HUES48 (cell line): ENCODE measurements at regions not wholly inside any gene's neighbourhood (a gene's known extent, or its start where the extent isn't known, plus 50 kb on each side); places are given as distances from the start of the nearest gene placed in this dataset.

Source experiments
- H3K27ac ChIP-seq: one replicate; pipeline ENCODE4 v1.7.0; 2013; ENCODE audit warnings: low read depth, low read length, inconsistent platforms
- H3K27me3 ChIP-seq: 2 replicates; pipeline ENCODE4 v1.6.1; 2013; ENCODE audit warnings: mild to moderate bottlenecking, low read length; ENCODE audit not compliant: control insufficient read depth, insufficient read depth
- H3K36me3 ChIP-seq: 2 replicates; pipeline ENCODE4 v1.6.1; 2013; ENCODE audit warnings: low read length; ENCODE audit not compliant: control insufficient read depth, insufficient read depth
- H3K4me1 ChIP-seq: 2 replicates; pipeline ENCODE4 v1.6.1; 2013; ENCODE audit warnings: mild to moderate bottlenecking, low read length; ENCODE audit not compliant: control insufficient read depth, insufficient read depth
- H3K4me3 ChIP-seq: 2 replicates; pipeline ENCODE4 v1.5.1; 2013; ENCODE audit warnings: mild to moderate bottlenecking, low read depth, low read length
- H3K9ac ChIP-seq: 2 replicates; pipeline ENCODE4 v1.6.1; 2013; ENCODE audit warnings: mild to moderate bottlenecking, low read depth, low read length, moderate library complexity
- H3K9me3 ChIP-seq: 2 replicates; pipeline ENCODE4 v1.6.1; 2013; ENCODE audit warnings: low read length; ENCODE audit not compliant: control insufficient read depth, insufficient read depth

GRCh38 chr3:168858327-168858726 lies 762.6 kb upstream of the GOLIM4 start:
- no peaks in the 10 kb centered on the region for H3K4me1 ChIP-seq
- H3K27ac ChIP-seq = no peak overlapping the region
- H3K4me3 ChIP-seq = no peak overlapping the region
- H3K27me3 ChIP-seq = no peaks in the 10 kb centered on the region
- no peaks in the 10 kb centered on the region for H3K36me3 ChIP-seq
- no peak overlapping the region for H3K9ac ChIP-seq
- H3K9me3 ChIP-seq = no peaks in the 10 kb centered on the region

DNA sequence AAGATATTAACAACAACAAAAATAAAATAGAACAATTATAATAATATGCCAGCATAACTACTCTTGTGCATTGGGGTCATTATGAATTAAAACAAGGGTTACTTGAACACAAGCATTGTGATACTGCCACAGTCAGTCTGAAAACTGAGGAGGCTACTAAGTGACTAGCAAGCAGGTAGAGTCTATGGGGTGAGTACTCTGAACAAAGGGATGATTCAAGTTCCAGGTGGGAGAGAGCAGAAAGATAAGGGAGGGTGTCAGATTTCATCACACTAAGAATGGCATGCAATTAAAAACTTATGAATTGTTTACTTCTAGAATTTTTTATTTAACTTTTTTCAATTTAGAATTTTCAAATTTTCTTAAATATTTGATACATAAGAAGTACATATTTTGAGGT lies 754.4 kb upstream of the GOLIM4 start:
- Histone ChIP-seq H3K9ac (no peak overlapping the region), H3K27me3 (no peaks in the 10 kb centered on the region)

GRCh38 chr3:168847291-168847883 lies 751.7 kb upstream of the GOLIM4 start:
- H3K9ac ChIP-seq = no peak overlapping the region
- peaks cover 17% of the 10 kb centered on the region for H3K4me1 ChIP-seq
- H3K9me3 ChIP-seq = no peaks in the 10 kb centered on the region
- H3K4me3 ChIP-seq = no peak overlapping the region
- H3K27ac ChIP-seq = no peak overlapping the region
- H3K36me3 ChIP-seq = no peaks in the 10 kb centered on the region
- H3K27me3 ChIP-seq = no peaks in the 10 kb centered on the region

More for the DNA sequence above, 754.4 kb upstream of the GOLIM4 start:
- Histone ChIP-seq H3K4me1 (peaks cover 8% of the 10 kb centered on the region), H3K27ac (no peak overlapping the region), H3K36me3 (no peaks in the 10 kb centered on the region), H3K4me3 (no peak overlapping the region), H3K9me3 (no peaks in the 10 kb centered on the region)

- Histone ChIP-seq H3K9me3 (no peaks in the 10 kb centered on the region), H3K27me3 (no peaks in the 10 kb centered on the region), H3K9ac (no peak overlapping the region), H3K4me3 (no peak overlapping the region), H3K36me3 (no peaks in the 10 kb centered on the region), H3K4me1 (peaks cover 31% of the 10 kb centered on the region), H3K27ac (no peak overlapping the region)
These were observed 749.3 kb upstream of the GOLIM4 start for GRCh38 chr3:168844894-168845482.

GRCh38 chr3:168844472-168844871 lies 748.7 kb upstream of the GOLIM4 start:
- no peaks in the 10 kb centered on the region for H3K9me3 ChIP-seq
- H3K9ac ChIP-seq = no peak overlapping the region
- peaks cover 36% of the 10 kb centered on the region for H3K4me1 ChIP-seq
- no peak overlapping the region for H3K4me3 ChIP-seq
- H3K27ac ChIP-seq = no peak overlapping the region
- no peaks in the 10 kb centered on the region for H3K27me3 ChIP-seq
- no peaks in the 10 kb centered on the region for H3K36me3 ChIP-seq

DNA sequence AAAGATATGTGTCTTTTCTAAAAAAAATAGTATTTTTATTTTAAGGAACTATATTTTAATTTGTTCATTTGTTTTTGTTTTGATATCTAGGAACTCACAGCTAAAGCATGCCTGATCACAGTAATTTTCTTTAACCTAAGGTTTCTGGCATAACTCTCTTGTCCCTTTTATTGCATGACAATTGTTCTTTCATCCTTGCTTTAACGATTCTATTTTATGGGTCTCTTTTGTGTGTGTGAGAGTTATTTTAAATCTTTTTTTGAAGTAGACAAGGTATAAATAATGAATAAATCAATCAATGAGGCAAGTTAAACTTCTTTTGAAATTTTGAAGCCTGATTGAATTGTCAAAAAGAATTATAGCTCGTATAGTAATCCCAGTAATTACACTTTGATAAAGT lies 747.8 kb upstream of the GOLIM4 start:
- Histone ChIP-seq H3K27ac (no peak overlapping the region), H3K4me1 (peaks cover 46% of the 10 kb centered on the region), H3K9me3 (no peaks in the 10 kb centered on the region), H3K27me3 (no peaks in the 10 kb centered on the region), H3K36me3 (no peaks in the 10 kb centered on the region), H3K4me3 (no peak overlapping the region), H3K9ac (no peak overlapping the region)

- H3K9ac ChIP-seq = no peak overlapping the region; the same call in 1 of the 2 replicates
- H3K4me3 ChIP-seq = peak overlapping the region; percentile 7; the same call in 1 of the 2 replicates
- H3K36me3 ChIP-seq = no peaks in the 10 kb centered on the region
- H3K9me3 ChIP-seq = 0 out of 2 replicates have a peak, but pooled peaks cover 3% of the 10 kb centered on the region
- peak overlapping the region; percentile 87 for H3K27ac ChIP-seq
- H3K4me1 ChIP-seq = peaks cover 53% of the 10 kb centered on the region
- no peaks in the 10 kb centered on the region for H3K27me3 ChIP-seq
These were observed 743.9 kb upstream of the GOLIM4 start for GRCh38 chr3:168839653-168840052.

DNA sequence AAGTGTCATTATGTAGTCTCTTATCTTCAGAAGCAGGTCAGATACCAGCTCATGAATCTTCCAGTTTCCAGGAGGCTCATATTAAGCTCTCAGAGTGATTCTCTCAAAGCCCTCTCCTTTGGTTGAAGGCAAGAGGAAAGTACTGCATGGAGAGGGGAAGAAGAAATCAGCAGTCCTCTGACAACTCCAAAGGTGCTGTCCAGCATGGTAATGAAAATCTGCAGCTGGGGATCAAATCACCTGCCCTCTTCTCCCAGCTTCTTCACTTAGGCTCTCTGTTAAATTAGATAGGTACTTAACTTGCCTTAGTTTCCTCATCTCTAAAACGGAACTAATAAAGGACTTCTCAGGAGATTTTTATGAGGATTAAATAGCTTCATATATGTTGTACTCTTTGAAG lies 738.8 kb upstream of the GOLIM4 start:
- Histone ChIP-seq H3K36me3 (no peaks in the 10 kb centered on the region; the same call in 1 of the 2 replicates), H3K4me3 (no peak overlapping the region), H3K9me3 (peaks cover 14% of the 10 kb centered on the region; the same call in 1 of the 2 replicates), H3K4me1 (peaks cover 26% of the 10 kb centered on the region), H3K27ac (no peak overlapping the region), H3K27me3 (no peaks in the 10 kb centered on the region), H3K9ac (no peak overlapping the region)

- Histone ChIP-seq H3K4me1 (peaks cover 21% of the 10 kb centered on the region), H3K27ac (peak overlapping the region; percentile 67), H3K36me3 (no peaks in the 10 kb centered on the region), H3K9ac (no peak overlapping the region), H3K27me3 (no peaks in the 10 kb centered on the region), H3K4me3 (no peak overlapping the region), H3K9me3 (peaks cover 4% of the 10 kb centered on the region; the same call in 1 of the 2 replicates)
These were observed 733.2 kb upstream of the GOLIM4 start for GRCh38 chr3:168828943-168829342.

DNA sequence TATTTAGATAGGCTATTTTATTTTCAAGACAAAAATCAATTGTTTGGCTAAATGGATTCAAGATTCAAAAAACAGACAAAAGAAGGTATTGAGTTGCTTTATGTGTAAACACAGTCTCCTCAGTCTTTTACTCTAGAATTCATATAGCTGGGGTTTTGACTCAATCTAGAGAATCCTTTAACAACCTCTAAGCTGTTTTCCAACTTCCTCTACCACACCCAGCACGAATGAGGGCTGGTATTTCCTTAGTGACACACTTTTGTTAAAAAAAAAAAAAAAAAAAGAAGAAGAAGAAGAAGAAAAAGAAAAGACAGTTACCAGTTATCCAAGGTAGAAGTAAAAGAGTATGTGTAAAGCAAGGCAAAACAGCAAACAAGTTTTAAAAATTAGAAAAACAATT lies 732.8 kb upstream of the GOLIM4 start:
- Histone ChIP-seq H3K9me3 (no peaks in the 10 kb centered on the region), H3K36me3 (no peaks in the 10 kb centered on the region), H3K9ac (no peak overlapping the region), H3K27me3 (no peaks in the 10 kb centered on the region), H3K4me1 (peaks cover 21% of the 10 kb centered on the region), H3K4me3 (no peak overlapping the region), H3K27ac (peak overlapping the region; percentile 67)

DNA sequence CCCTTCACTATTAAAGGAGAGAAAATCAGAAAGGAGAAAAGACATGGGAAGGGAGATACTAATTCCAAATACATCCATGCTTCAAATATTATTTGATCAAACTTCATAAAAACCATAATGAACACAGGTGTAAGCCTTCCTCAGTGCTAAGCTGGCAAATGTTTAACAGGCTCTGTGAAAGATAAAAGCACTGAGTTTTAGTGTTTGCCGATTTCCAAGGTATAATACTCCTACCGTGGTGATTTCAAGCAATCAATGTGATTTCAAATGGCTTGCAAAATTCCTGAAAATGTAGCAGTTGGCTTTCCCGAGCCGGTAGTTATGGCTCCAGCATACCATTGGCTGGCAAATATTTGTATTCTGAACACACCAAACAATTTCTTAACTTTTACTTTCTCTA lies 732.3 kb upstream of the GOLIM4 start:
- H3K4me1 ChIP-seq = peaks cover 21% of the 10 kb centered on the region
- H3K9ac ChIP-seq = no peak overlapping the region
- H3K27me3 ChIP-seq = no peaks in the 10 kb centered on the region
- no peaks in the 10 kb centered on the region for H3K9me3 ChIP-seq
- H3K4me3 ChIP-seq = no peak overlapping the region
- peak overlapping the region; percentile 67 for H3K27ac ChIP-seq
- H3K36me3 ChIP-seq = no peaks in the 10 kb centered on the region
